HepG2 (cell line): ENCODE measurements at regions not wholly inside any gene's neighbourhood (a gene's known extent, or its start where the extent isn't known, plus 50 kb on each side); places are given as distances from the start of the nearest gene placed in this dataset.
A peak's percentile ranks its signal among the peaks of the same experiment; 100 is the strongest.

ENCODE experiments used
- CBX5 ChIP-seq: sonication (generic); formaldehyde crosslinking; IDR thresholded peaks from 2 replicates; pipeline ENCODE4 v1.4.0; 2020; ENCODE audit warnings: missing genetic modification reagents, borderline replicate concordance
- FOXA3 ChIP-seq: IDR thresholded peaks from 2 replicates; pipeline ENCODE4 v1.6.1; 2016; ENCODE audit warnings: missing genetic modification reagents, missing compliant biosample characterization
- HMG20A ChIP-seq: IDR thresholded peaks from 2 replicates; pipeline ENCODE4 v1.6.1; 2016; ENCODE audit warnings: borderline replicate concordance
- HOXA5 ChIP-seq: sonication (generic); formaldehyde crosslinking; IDR thresholded peaks from 2 replicates; pipeline ENCODE4 v1.4.0; 2020; ENCODE audit warnings: missing genetic modification reagents
- KDM2A ChIP-seq: sonication (generic); formaldehyde crosslinking; IDR thresholded peaks from 2 replicates; pipeline ENCODE4 v1.4.0; 2020; ENCODE audit warnings: low read depth, missing genetic modification reagents, borderline replicate concordance
- KLF12 ChIP-seq: sonication (generic); formaldehyde crosslinking; IDR thresholded peaks from 2 replicates; pipeline ENCODE4 v1.4.0; 2020; ENCODE audit warnings: missing genetic modification reagents, borderline replicate concordance
- NONO ChIP-seq, 2 experiments: fragments of 450-650 bp in 1 of 2; sonication (generic) in 1 of 2; formaldehyde crosslinking in 1 of 2; IDR thresholded peaks in 1 of 2; conservative IDR thresholded peaks in 1 of 2; 2 replicates each; pipeline versions ENCODE4 v1.6.1 to v1.8.0; 2017 to 2022; ENCODE audit warnings: mild to moderate bottlenecking in 1 of 2, missing genetic modification reagents in 1 of 2, moderate library complexity in 1 of 2
- NR2F6 ChIP-seq, 2 experiments: IDR thresholded peaks; 2 replicates each; pipeline ENCODE4 v1.6.1; 2016; ENCODE audit warnings: antibody characterized with exemption in 1 of 2, mild to moderate bottlenecking in 1 of 2
- SKI ChIP-seq: fragments of 450-650 bp; IDR thresholded peaks from one replicate; pipeline ENCODE4 v1.6.1; 2018; ENCODE audit warnings: mild to moderate bottlenecking; ENCODE audit not compliant: partially characterized antibody
- SMARCE1 ChIP-seq: fragments of 450-650 bp; IDR thresholded peaks from 2 replicates; pipeline ENCODE4 v1.6.1; 2017; ENCODE audit warnings: borderline replicate concordance
- SP140L ChIP-seq: sonication (generic); formaldehyde crosslinking; IDR thresholded peaks from 2 replicates; pipeline ENCODE4 v1.4.0; 2020; ENCODE audit warnings: missing genetic modification reagents, borderline replicate concordance
- TBX3 ChIP-seq: fragments of 450-650 bp; IDR thresholded peaks from 2 replicates; pipeline ENCODE4 v1.6.1; 2017; ENCODE audit warnings: antibody characterized with exemption, mild to moderate bottlenecking, inconsistent platforms, borderline replicate concordance
- ZNF207 ChIP-seq: fragments of 450-650 bp; IDR thresholded peaks from 2 replicates; pipeline ENCODE4 v1.6.1; 2016; ENCODE audit warnings: antibody characterized with exemption, borderline replicate concordance
- ZNF251 ChIP-seq: sonication (generic); formaldehyde crosslinking; IDR thresholded peaks from 2 replicates; pipeline ENCODE4 v1.9.0; 2021; ENCODE audit warnings: mild to moderate bottlenecking, missing genetic modification reagents
- ZNF326 ChIP-seq: sonication (generic); formaldehyde crosslinking; IDR thresholded peaks from 2 replicates; pipeline ENCODE4 v1.4.0; 2020; ENCODE audit warnings: missing genetic modification reagents, borderline replicate concordance
- ZSCAN22 ChIP-seq: sonication (generic); formaldehyde crosslinking; IDR thresholded peaks from 2 replicates; pipeline ENCODE4 v1.4.0; 2020; ENCODE audit warnings: mild to moderate bottlenecking, missing genetic modification reagents
- TF ChIP-seq, protein P1 (sequence below): sonication (generic); formaldehyde crosslinking; IDR thresholded peaks from 2 replicates; pipeline ENCODE4 v1.5.0; 2020; ENCODE audit warnings: mild to moderate bottlenecking, low read depth, missing genetic modification reagents, borderline replicate concordance
- TF ChIP-seq, protein P2 (sequence below): sonication (generic); formaldehyde crosslinking; IDR thresholded peaks from 2 replicates; pipeline ENCODE4 v1.4.0; 2020; ENCODE audit warnings: missing genetic modification reagents
- TF ChIP-seq, protein P3 (sequence below): conservative IDR thresholded peaks from 2 replicates; pipeline ENCODE4 v1.6.1; 2018; ENCODE audit warnings: missing genetic modification reagents
- TF ChIP-seq, protein P4 (sequence below): sonication (generic); formaldehyde crosslinking; IDR thresholded peaks from 2 replicates; pipeline ENCODE4 v1.5.0; 2020; ENCODE audit warnings: mild to moderate bottlenecking, missing genetic modification reagents, moderate library complexity
- TF ChIP-seq, protein P5 (sequence below): sonication (generic); formaldehyde crosslinking; IDR thresholded peaks from 2 replicates; pipeline ENCODE4 v1.8.1; 2022; ENCODE audit warnings: mild to moderate bottlenecking, missing genetic modification reagents
- TF ChIP-seq, protein P6 (sequence below): sonication (generic); formaldehyde crosslinking; conservative IDR thresholded peaks from 2 replicates; pipeline ENCODE4 v1.8.0; 2022; ENCODE audit warnings: missing genetic modification reagents

DNA sequence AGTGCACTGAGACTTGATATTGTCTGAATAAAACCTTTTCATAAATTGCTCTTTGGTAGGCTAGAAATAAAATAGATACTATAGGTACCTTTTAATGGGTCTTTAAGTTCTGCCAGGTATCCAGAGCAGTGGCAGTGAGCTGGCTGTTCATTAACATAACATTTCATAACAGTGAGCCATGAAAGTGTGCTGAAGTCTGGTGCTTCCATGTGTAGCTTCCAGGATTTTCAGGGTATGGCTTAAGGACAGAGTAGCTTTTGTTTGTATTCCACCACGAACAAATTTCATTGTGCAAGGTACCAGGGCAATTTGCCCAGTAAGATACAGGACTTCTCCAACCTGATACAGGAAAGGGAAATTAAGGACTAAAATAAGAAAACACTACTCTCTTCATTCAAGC lies 124.7 kb upstream of the NANOGP8 start (continued):
- TF ChIP-seq, protein P1, sequence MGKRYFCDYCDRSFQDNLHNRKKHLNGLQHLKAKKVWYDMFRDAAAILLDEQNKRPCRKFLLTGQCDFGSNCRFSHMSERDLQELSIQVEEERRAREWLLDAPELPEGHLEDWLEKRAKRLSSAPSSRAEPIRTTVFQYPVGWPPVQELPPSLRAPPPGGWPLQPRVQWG (CRISPR knock-in tag), result no peak
- TF ChIP-seq ZNF326, result no peak
- TF ChIP-seq, protein P2, sequence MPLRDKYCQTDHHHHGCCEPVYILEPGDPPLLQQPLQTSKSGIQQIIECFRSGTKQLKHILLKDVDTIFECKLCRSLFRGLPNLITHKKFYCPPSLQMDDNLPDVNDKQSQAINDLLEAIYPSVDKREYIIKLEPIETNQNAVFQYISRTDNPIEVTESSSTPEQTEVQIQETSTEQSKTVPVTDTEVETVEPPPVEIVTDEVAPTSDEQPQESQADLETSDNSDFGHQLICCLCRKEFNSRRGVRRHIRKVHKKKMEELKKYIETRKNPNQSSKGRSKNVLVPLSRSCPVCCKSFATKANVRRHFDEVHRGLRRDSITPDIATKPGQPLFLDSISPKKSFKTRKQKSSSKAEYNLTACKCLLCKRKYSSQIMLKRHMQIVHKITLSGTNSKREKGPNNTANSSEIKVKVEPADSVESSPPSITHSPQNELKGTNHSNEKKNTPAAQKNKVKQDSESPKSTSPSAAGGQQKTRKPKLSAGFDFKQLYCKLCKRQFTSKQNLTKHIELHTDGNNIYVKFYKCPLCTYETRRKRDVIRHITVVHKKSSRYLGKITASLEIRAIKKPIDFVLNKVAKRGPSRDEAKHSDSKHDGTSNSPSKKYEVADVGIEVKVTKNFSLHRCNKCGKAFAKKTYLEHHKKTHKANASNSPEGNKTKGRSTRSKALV, result no peak
- TF ChIP-seq, protein P3, sequence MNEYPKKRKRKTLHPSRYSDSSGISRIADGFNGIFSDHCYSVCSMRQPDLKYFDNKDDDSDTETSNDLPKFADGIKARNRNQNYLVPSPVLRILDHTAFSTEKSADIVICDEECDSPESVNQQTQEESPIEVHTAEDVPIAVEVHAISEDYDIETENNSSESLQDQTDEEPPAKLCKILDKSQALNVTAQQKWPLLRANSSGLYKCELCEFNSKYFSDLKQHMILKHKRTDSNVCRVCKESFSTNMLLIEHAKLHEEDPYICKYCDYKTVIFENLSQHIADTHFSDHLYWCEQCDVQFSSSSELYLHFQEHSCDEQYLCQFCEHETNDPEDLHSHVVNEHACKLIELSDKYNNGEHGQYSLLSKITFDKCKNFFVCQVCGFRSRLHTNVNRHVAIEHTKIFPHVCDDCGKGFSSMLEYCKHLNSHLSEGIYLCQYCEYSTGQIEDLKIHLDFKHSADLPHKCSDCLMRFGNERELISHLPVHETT (CRISPR knock-in tag), result no peak
- peak; percentile 50; the same call in 1 of the 2 replicates for TF ChIP-seq HMG20A
- TF ChIP-seq SP140L (CRISPR knock-in tag), result no peak
- no peak for TF ChIP-seq KLF12 (CRISPR knock-in tag)
- TF ChIP-seq, protein P4, sequence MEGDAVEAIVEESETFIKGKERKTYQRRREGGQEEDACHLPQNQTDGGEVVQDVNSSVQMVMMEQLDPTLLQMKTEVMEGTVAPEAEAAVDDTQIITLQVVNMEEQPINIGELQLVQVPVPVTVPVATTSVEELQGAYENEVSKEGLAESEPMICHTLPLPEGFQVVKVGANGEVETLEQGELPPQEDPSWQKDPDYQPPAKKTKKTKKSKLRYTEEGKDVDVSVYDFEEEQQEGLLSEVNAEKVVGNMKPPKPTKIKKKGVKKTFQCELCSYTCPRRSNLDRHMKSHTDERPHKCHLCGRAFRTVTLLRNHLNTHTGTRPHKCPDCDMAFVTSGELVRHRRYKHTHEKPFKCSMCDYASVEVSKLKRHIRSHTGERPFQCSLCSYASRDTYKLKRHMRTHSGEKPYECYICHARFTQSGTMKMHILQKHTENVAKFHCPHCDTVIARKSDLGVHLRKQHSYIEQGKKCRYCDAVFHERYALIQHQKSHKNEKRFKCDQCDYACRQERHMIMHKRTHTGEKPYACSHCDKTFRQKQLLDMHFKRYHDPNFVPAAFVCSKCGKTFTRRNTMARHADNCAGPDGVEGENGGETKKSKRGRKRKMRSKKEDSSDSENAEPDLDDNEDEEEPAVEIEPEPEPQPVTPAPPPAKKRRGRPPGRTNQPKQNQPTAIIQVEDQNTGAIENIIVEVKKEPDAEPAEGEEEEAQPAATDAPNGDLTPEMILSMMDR (CRISPR knock-in tag), result no peak
- TF ChIP-seq, protein P5, sequence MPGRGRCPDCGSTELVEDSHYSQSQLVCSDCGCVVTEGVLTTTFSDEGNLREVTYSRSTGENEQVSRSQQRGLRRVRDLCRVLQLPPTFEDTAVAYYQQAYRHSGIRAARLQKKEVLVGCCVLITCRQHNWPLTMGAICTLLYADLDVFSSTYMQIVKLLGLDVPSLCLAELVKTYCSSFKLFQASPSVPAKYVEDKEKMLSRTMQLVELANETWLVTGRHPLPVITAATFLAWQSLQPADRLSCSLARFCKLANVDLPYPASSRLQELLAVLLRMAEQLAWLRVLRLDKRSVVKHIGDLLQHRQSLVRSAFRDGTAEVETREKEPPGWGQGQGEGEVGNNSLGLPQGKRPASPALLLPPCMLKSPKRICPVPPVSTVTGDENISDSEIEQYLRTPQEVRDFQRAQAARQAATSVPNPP (CRISPR knock-in tag), result no peak
- no peak for TF ChIP-seq KDM2A
- TF ChIP-seq SKI, result peak; percentile 29
- no peak for TF ChIP-seq HOXA5 (CRISPR knock-in tag)
- TF ChIP-seq ZNF207, result no peak
- TF ChIP-seq ZNF251 (CRISPR knock-in tag), result no peak
- TF ChIP-seq SMARCE1, result no peak
- no peak for TF ChIP-seq ZSCAN22
- peak; percentile 22; the same call in 1 of the 2 replicates for TF ChIP-seq FOXA3 (CRISPR knock-in tag)
- TF ChIP-seq TBX3, result no peak
- TF ChIP-seq CBX5 (CRISPR knock-in tag), result no peak
- TF ChIP-seq, protein P6, sequence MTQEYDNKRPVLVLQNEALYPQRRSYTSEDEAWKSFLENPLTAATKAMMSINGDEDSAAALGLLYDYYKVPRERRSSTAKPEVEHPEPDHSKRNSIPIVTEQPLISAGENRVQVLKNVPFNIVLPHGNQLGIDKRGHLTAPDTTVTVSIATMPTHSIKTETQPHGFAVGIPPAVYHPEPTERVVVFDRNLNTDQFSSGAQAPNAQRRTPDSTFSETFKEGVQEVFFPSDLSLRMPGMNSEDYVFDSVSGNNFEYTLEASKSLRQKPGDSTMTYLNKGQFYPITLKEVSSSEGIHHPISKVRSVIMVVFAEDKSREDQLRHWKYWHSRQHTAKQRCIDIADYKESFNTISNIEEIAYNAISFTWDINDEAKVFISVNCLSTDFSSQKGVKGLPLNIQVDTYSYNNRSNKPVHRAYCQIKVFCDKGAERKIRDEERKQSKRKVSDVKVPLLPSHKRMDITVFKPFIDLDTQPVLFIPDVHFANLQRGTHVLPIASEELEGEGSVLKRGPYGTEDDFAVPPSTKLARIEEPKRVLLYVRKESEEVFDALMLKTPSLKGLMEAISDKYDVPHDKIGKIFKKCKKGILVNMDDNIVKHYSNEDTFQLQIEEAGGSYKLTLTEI (CRISPR knock-in tag), result no peak
- no peak for TF ChIP-seq NR2F6 (IDR thresholded peaks at IDR 0.05)
- TF ChIP-seq NR2F6 (CRISPR knock-in tag; IDR thresholded peaks at IDR 0.05), result 0 out of 2 replicates have a peak, but pooled peaks have one; percentile 11
- no peak for TF ChIP-seq NONO (IDR thresholded peaks at IDR 0.05)
- no peak for TF ChIP-seq NONO (CRISPR knock-in tag; conservative IDR thresholded peaks at IDR 0.05)
